IPS-20b (cell line): ENCODE measurements at regions not wholly inside any gene's neighbourhood (a gene's known extent, or its start where the extent isn't known, plus 50 kb on each side); places are given as distances from the start of the nearest gene placed in this dataset.
"Not testable (repeated sequence)": the region's sequence is repeated elsewhere in the genome, so short reads cannot be mapped to it uniquely, and the experiment has no call there.

Source experiments
- H3K27ac ChIP-seq: one replicate; pipeline ENCODE4 v1.5.1; 2013; ENCODE audit warnings: low read length
- H3K27me3 ChIP-seq: 2 replicates; pipeline ENCODE4 v1.6.1; 2013; ENCODE audit warnings: mild to moderate bottlenecking, low read length, inconsistent platforms; ENCODE audit not compliant: insufficient read depth
- H3K36me3 ChIP-seq: 2 replicates; pipeline ENCODE4 v1.6.1; 2013; ENCODE audit warnings: low read depth, mild to moderate bottlenecking, inconsistent platforms, low read length, moderate library complexity; ENCODE audit not compliant: insufficient read depth
- H3K4me1 ChIP-seq: 2 replicates; pipeline ENCODE4 v1.6.1; 2013; ENCODE audit warnings: mild to moderate bottlenecking, control low read depth, inconsistent platforms, low read length, moderate library complexity; ENCODE audit not compliant: insufficient read depth
- H3K4me3 ChIP-seq: 2 replicates; pipeline ENCODE4 v1.5.1; 2013; ENCODE audit warnings: mild to moderate bottlenecking, low read length, inconsistent platforms
- H3K9ac ChIP-seq: 2 replicates; pipeline ENCODE4 v1.6.1; 2013; ENCODE audit warnings: low read depth, mild to moderate bottlenecking, inconsistent platforms, low read length, moderate library complexity
- H3K9me3 ChIP-seq: 2 replicates; pipeline ENCODE4 v1.6.1; 2013; ENCODE audit warnings: mild to moderate bottlenecking, low read depth, low read length, inconsistent platforms; ENCODE audit not compliant: insufficient read depth

- no peaks in the 10 kb centered on the region for H3K27me3 ChIP-seq
- H3K36me3 ChIP-seq: no peaks in the 10 kb centered on the region
- H3K4me3 ChIP-seq: no peak overlapping the region
- H3K9ac ChIP-seq: no peak overlapping the region
- no peaks in the 10 kb centered on the region for H3K9me3 ChIP-seq
- no peak overlapping the region for H3K27ac ChIP-seq
- H3K4me1 ChIP-seq: peaks cover 10% of the 10 kb centered on the region; the same call in 1 of the 2 replicates
Observed at GRCh38 chr3:75193797-75194196, 470.3 kb upstream of the FRG2C start.

GRCh38 chr3:75214332-75214731 is 449.8 kb upstream of the FRG2C start:
- not testable (repeated sequence) for H3K9me3 ChIP-seq, H3K9ac ChIP-seq, H3K27me3 ChIP-seq, H3K27ac ChIP-seq, H3K4me1 ChIP-seq, H3K36me3 ChIP-seq, H3K4me3 ChIP-seq

- no peak overlapping the region for H3K4me3 ChIP-seq
- no peak overlapping the region for H3K9ac ChIP-seq
Observed at GRCh38 chr3:75218577-75218976, 445.6 kb upstream of the FRG2C start.

GRCh38 chr3:75220932-75221331 is 443.2 kb upstream of the FRG2C start:
- Histone ChIP-seq H3K9me3 (no peaks in the 10 kb centered on the region), H3K4me1 (no peaks in the 10 kb centered on the region), H3K36me3 (no peaks in the 10 kb centered on the region), H3K4me3 (no peak overlapping the region), H3K27me3 (no peaks in the 10 kb centered on the region), H3K27ac (no peak overlapping the region), H3K9ac (no peak overlapping the region)

More at GRCh38 chr3:75218577-75218976, 445.6 kb upstream of the FRG2C start:
- Histone ChIP-seq H3K27ac (no peak overlapping the region), H3K36me3 (no peaks in the 10 kb centered on the region), H3K9me3 (no peaks in the 10 kb centered on the region), H3K27me3 (no peaks in the 10 kb centered on the region), H3K4me1 (no peaks in the 10 kb centered on the region)

- H3K27me3 ChIP-seq: no peaks in the 10 kb centered on the region
- no peaks in the 10 kb centered on the region for H3K36me3 ChIP-seq
- H3K4me1 ChIP-seq: no peaks in the 10 kb centered on the region
- H3K9me3 ChIP-seq: no peaks in the 10 kb centered on the region
- no peak overlapping the region for H3K9ac ChIP-seq
- H3K27ac ChIP-seq: no peak overlapping the region
- H3K4me3 ChIP-seq: no peak overlapping the region
Observed at GRCh38 chr3:75224412-75224811, 439.7 kb upstream of the FRG2C start.

- Histone ChIP-seq H3K9me3 (no peaks in the 10 kb centered on the region), H3K9ac (no peak overlapping the region), H3K36me3 (no peaks in the 10 kb centered on the region), H3K27ac (no peak overlapping the region), H3K4me1 (no peaks in the 10 kb centered on the region), H3K4me3 (no peak overlapping the region), H3K27me3 (no peaks in the 10 kb centered on the region)
Observed at GRCh38 chr3:75232216-75232615, 431.9 kb upstream of the FRG2C start.

- Histone ChIP-seq H3K36me3 (no peaks in the 10 kb centered on the region), H3K4me1 (no peaks in the 10 kb centered on the region), H3K9me3 (no peaks in the 10 kb centered on the region), H3K27ac (no peak overlapping the region), H3K9ac (no peak overlapping the region), H3K4me3 (no peak overlapping the region), H3K27me3 (no peaks in the 10 kb centered on the region)
Observed at GRCh38 chr3:75235631-75236030, 428.5 kb upstream of the FRG2C start.

- Histone ChIP-seq H3K27me3 (no peaks in the 10 kb centered on the region), H3K9ac (no peak overlapping the region), H3K4me1 (no peaks in the 10 kb centered on the region), H3K9me3 (no peaks in the 10 kb centered on the region), H3K27ac (no peak overlapping the region), H3K4me3 (no peak overlapping the region), H3K36me3 (no peaks in the 10 kb centered on the region)
Observed at GRCh38 chr3:75237053-75237452, 427.1 kb upstream of the FRG2C start.

GRCh38 chr3:75237477-75237876 is 426.7 kb upstream of the FRG2C start:
- Histone ChIP-seq H3K9ac (no peak overlapping the region), H3K36me3 (no peaks in the 10 kb centered on the region), H3K27me3 (no peaks in the 10 kb centered on the region), H3K4me1 (no peaks in the 10 kb centered on the region), H3K27ac (no peak overlapping the region), H3K4me3 (no peak overlapping the region), H3K9me3 (no peaks in the 10 kb centered on the region)

GRCh38 chr3:75241226-75241962 is 422.7 kb upstream of the FRG2C start:
- not testable (repeated sequence) for H3K9ac ChIP-seq, H3K36me3 ChIP-seq, H3K4me3 ChIP-seq, H3K27ac ChIP-seq, H3K9me3 ChIP-seq, H3K27me3 ChIP-seq, H3K4me1 ChIP-seq

- H3K4me3 ChIP-seq: no peak overlapping the region
- no peak overlapping the region for H3K27ac ChIP-seq
- no peak overlapping the region for H3K9ac ChIP-seq
- H3K36me3 ChIP-seq: no peaks in the 10 kb centered on the region
- no peaks in the 10 kb centered on the region for H3K9me3 ChIP-seq
- no peaks in the 10 kb centered on the region for H3K27me3 ChIP-seq
- H3K4me1 ChIP-seq: no peaks in the 10 kb centered on the region
Observed at GRCh38 chr3:75242012-75242735, 422.0 kb upstream of the FRG2C start.

- Histone ChIP-seq H3K27me3 (no peaks in the 10 kb centered on the region), H3K4me3 (no peak overlapping the region), H3K9me3 (no peaks in the 10 kb centered on the region), H3K4me1 (peaks cover 7% of the 10 kb centered on the region; the same call in 1 of the 2 replicates), H3K27ac (no peak overlapping the region), H3K9ac (no peak overlapping the region), H3K36me3 (no peaks in the 10 kb centered on the region)
Observed at GRCh38 chr3:75248974-75249373, 415.2 kb upstream of the FRG2C start.
